GF-D8 (cell line): ENCODE measurements at regions not wholly inside any gene's neighbourhood (a gene's known extent, or its start where the extent isn't known, plus 50 kb on each side); places are given as distances from the start of the nearest gene placed in this dataset.
"Not testable (repeated sequence)": the region's sequence is repeated elsewhere in the genome, so short reads cannot be mapped to it uniquely, and the experiment has no call there.

Experiments used
- DNase-seq: peaks from one replicate; lab custom pipeline; 2025; lab: John Stamatoyannopoulos, UW

DNA sequence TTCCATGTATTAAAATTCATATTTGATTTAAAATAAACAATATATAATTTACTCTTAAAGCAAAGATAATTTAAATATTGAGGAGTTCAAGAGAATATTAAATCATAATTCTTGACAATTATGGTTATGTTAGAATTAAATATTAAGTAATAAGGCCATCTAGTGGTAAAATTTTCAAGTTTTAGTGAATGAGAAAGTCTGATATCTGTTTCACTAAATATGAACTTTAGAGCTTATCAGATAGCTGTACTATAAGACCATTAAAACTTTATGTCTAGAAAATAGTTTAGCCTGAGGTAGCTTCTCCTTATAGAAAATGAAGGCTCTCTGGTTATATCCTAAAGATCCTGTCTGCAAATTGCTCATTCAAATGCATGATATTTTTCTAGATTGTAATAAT lies 152.1 kb upstream of the PRSS12 start:
- not testable (repeated sequence) for DNase-seq

DNA sequence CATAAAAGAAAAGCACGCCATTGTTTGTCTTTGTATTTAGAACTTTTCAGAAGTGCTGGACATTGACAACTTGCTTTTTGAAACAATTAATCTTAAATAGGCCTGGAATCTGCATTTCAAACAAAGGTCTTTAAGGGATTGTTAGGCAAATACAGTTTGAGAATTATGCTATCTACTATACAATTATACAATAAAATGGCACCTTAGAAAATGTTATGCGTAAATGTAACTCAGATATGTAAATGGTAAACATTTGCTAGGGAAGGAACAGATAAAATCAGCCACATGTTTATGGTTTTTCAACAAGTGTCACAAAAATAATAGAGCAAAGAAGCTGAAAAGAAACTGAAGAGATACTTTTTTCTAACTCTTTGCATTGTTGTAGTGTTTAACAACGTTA lies 152.7 kb upstream of the PRSS12 start:
- not testable (repeated sequence) for DNase-seq

- DNase-seq = not testable (repeated sequence)
Measured at GRCh38 chr4:118512870-118513269, 160.1 kb upstream of the PRSS12 start.

- DNase-seq = not testable (repeated sequence)
Measured at GRCh38 chr4:118514332-118514731, 161.5 kb upstream of the PRSS12 start.

DNA sequence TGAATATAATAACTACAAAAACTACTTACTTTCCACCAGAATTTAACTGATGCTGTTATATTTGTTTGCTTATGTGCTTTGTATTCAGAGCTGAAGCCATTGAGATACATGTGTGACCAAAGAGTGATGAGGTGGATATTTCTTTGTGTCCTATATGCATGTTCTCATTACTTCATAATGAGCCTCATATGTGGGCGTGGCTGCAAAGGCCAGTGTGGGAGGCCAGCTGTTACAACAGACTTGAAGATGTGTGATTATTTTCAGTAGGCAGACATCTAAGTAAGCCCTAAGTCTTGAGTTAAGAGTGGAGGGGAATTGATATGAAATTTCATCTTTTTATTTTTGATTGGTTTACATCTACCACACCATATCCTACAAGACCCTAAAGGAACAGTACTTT lies 163.3 kb upstream of the PRSS12 start:
- DNase-seq = not testable (repeated sequence)

DNA sequence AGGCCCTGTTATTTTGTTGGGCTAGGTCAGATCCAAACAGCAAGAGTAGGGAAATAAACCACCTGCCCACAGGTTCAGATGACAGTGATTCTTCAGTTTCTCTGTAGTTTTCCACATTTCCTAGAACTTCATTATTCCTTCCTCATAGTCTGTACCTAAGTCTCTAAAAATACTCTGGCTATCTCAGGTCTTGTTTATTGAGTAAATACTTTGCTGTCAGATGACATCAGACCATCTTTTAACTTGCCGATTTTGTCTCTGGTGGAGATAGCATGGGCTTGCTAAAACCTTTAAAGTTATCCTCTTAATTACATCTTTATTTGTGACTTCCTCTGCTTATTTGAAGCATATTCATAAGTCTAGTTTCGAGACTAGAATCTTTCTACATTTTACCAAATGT lies 155.1 kb upstream of the METTL14 start:
- not testable (repeated sequence) for DNase-seq

GRCh38 chr4:118531947-118532346 lies 153.2 kb upstream of the METTL14 start:
- DNase-seq = not testable (repeated sequence)

- not testable (repeated sequence) for DNase-seq
Measured at GRCh38 chr4:118535788-118536187, 149.4 kb upstream of the METTL14 start.

- not testable (repeated sequence) for DNase-seq
Measured at GRCh38 chr4:118539412-118540077, 145.6 kb upstream of the METTL14 start.

- DNase-seq = peak; percentile 3
Measured at GRCh38 chr4:118556576-118556975, 128.6 kb upstream of the METTL14 start.

GRCh38 chr4:118557298-118557851 lies 127.8 kb upstream of the METTL14 start:
- DNase-seq = peak; percentile 55

GRCh38 chr4:118558188-118558587 lies 127.0 kb upstream of the METTL14 start:
- DNase-seq = not testable (repeated sequence)

- not testable (repeated sequence) for DNase-seq
Measured at GRCh38 chr4:118561559-118561958, 123.6 kb upstream of the METTL14 start.

DNA sequence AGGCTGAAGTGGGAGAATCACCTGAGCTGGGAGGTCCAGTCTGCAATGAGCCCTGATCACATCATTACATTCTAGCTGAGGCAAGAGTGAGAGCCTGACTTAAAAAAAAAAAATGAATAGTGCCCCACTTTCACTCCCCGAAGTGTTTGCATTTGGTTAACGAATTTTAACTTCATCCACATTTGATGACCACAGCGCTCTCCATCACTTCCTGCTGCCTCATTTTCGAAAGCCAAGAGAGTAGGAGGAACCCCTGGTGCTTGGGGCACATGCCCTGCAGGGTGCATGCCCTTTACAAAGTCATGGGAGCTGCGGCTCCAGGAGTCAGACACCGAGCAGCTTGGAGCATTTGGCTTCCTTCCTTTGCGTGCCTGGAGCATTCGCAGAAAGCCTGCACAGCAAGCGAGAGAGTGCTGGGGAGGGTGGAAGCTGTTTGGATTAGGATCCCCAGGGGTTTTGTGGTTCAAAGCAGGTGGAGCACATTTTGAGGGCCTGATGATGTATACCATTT lies 119.1 kb upstream of the METTL14 start:
- DNase-seq = peak; percentile 51

DNA sequence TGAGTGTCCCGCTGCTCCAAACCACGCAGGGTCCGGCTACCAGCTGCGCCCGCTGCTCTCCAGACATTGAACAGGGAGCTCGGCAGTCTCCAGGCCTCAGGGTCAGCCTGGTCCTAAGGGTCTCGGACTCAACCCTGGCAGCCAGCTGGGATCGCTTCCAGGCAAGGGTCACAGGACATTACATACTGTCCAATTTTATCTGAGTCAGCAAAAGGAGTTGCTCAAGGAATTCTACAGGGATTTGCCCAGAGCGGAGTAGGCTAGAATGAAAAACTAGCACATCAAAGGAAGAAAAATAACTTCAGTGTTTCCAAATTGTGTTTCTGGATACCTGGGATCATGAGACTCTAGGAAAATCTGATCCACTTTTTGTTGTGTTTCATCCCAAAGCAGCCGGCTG lies 112.2 kb upstream of the METTL14 start:
- DNase-seq = not testable (repeated sequence)

- not testable (repeated sequence) for DNase-seq
Measured at GRCh38 chr4:118574251-118574913, 110.8 kb upstream of the METTL14 start.

GRCh38 chr4:118575057-118575456 lies 110.1 kb upstream of the METTL14 start:
- not testable (repeated sequence) for DNase-seq

DNA sequence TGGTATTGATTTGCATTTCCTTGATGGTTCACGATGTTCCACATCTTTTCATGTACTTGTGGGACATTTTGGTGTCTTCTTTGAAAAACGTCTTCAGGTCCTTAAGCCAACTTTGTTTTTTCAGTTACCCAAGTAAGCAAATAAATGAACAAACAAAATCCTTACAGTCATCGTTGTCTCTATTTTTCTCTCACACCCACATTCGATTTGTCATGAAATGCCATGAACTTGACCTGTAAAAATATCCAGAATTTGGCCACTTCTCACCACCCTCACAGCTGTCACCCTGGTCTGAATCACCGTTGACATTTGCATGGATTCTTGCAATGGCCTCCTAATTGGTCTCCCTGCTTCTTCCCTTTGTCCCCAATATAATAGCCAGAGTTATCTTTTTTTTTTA lies 109.5 kb upstream of the METTL14 start:
- DNase-seq = not testable (repeated sequence)

GRCh38 chr4:118576709-118577219 lies 108.4 kb upstream of the METTL14 start:
- DNase-seq = not testable (repeated sequence)

DNA sequence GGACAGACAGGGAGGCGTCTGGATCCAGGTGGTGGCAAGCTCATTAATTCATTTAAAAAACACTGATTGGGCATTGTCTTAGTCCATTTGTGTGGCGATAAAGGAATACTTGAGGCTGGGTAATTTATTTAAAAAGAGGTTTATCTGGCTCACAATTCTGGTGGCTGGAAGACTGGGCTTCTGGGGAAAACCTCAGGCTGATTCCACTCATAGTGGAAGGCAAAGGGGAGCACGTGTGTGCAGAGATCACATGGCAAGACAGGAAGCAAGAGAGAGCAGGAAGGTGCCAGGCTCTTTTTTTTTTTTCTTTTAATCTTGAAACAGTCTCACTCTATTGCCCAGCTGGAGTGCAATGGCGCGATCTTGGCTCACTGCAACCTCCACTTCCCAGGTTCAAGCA lies 100.2 kb upstream of the METTL14 start:
- no peak for DNase-seq

DNA sequence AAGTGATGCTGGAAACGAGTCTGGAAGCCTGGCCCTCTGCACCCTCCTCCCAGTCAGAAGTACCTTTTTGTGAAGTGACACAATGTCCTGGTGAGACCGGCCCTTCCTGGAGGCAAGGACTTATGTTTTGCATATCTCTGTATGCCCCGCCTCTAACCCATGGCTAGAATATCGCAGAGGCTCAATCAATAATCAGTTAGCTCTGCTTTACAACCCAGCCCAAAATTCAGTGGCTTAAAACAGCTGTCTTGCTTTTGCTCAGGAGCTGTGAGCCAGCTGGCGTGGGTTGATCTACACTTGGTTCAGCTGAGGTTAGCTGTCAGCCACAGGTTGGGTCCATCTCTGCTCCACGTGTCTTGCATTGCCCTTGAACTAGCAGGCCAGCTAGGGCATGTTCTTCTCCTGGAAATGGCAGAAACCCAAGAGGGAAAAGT lies 98.8 kb upstream of the METTL14 start:
- no peak for DNase-seq

DNA sequence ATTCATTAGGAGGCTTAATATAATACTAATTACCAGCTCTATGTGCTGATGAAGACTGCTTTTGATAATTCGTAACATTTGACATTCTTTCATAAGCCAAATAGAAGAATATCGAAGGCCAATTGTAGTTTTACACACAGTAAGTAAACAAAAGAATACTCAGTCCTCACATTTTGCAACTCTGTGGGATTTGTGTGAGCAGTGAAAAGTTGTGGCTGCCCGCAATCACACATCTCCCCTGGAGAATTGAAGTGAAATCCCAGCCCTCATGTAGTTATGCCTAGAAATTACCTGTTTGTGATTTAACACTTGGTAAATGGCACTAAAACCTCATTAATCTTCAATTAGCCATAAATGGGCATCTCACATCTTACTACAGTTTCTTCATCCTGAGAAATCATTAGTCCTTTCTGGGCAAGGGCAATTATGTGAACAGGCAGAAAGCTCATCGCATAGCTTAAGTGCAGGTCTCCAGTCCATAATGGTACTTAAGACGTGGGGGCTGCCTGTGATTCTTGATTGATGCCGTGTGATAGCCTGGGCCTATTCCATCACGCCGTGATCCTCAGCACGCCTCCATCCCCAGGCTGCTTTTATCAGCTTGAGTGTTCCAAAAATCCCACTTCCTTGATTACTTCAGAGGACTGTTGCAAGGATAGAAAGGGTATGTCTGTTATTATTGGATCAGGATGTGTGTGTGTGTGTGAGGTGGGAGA lies 97.9 kb upstream of the METTL14 start:
- DNase-seq = no peak
